Naive thymus-derived CD8-positive, alpha-beta T cell (primary cell): ENCODE measurements at regions not wholly inside any gene's neighbourhood (a gene's known extent, or its start where the extent isn't known, plus 50 kb on each side); places are given as distances from the start of the nearest gene placed in this dataset.

Source experiments
- ATAC-seq, 2 donors: fragments of 150-1000 bp; cut with Tn5 transposase in 1 of 2; sonication (Bioruptor Pico), chemical (Tn5 transposase) in 1 of 2; 1 replicate in 1 of 2; 2 replicates in 1 of 2; pipeline ENCODE4 v1.10.0; 2021; ENCODE audit warnings: mild to moderate bottlenecking in 2 of 2, moderate library complexity in 2 of 2
- POLR2A ChIA-PET: fragments of 350-600 bp; sonication (Branson Sonifier 250); formaldehyde crosslinking; loops from one replicate; lab custom pipeline; 2021; ENCODE audit warnings: antibody characterized with exemption; lab: Charles Lee
- DNase-seq, 10 donors: peaks; one replicate each; pipeline versions ENCODE4 v3.0.0 to v3.0.0-alpha.2; 2020 to 2022
- H3K27ac Mint-ChIP-seq, 10 donors: one replicate each; pipeline ENCODE4 v1.8.0; 2020 to 2022; ENCODE audit warnings: mild to moderate bottlenecking in 10 of 10, mixed read lengths in 10 of 10, moderate library complexity in 4 of 10, inconsistent platforms in 1 of 10
- H3K27me3 Mint-ChIP-seq, 5 donors: one replicate each; pipeline ENCODE4 v1.8.0; 2021 to 2022; ENCODE audit warnings: mixed read lengths in 5 of 5
- H3K36me3 Mint-ChIP-seq, 3 donors: one replicate each; pipeline ENCODE4 v1.8.0; 2020 to 2022; ENCODE audit warnings: mixed read lengths in 3 of 3, mild to moderate bottlenecking in 2 of 3, inconsistent platforms in 1 of 3
- H3K4me1 Mint-ChIP-seq, 4 donors: one replicate each; pipeline ENCODE4 v1.8.0; 2021 to 2022; ENCODE audit warnings: mixed read lengths in 4 of 4
- H3K4me3 Mint-ChIP-seq, 10 donors: one replicate each; pipeline ENCODE4 v1.8.0; 2020 to 2022; ENCODE audit warnings: mild to moderate bottlenecking in 10 of 10, mixed read lengths in 10 of 10, moderate library complexity in 6 of 10, inconsistent platforms in 1 of 10
- H3K9me3 Mint-ChIP-seq, 9 donors: one replicate each; pipeline ENCODE4 v1.8.0; 2020 to 2022; ENCODE audit warnings: mixed read lengths in 9 of 9, mild to moderate bottlenecking in 3 of 9, inconsistent platforms in 1 of 9, moderate library complexity in 1 of 9

GRCh38 chr6:99219788-99220187 is 129.7 kb downstream of the FAXC start:
- POLR2A ChIA-PET, result no interaction called here
- Mint-ChIP-seq H3K27ac (no peak overlapping the region), H3K27me3 (peaks cover 0 to 14% (median 3%) of the 10 kb centered on the region in 5 donors)

GRCh38 chr6:99216959-99217358 is 132.5 kb downstream of the FAXC start:
- Mint-ChIP-seq H3K27ac (no peak overlapping the region), H3K4me1 (peaks cover 0 to 1% (median 0%) of the 10 kb centered on the region in 4 donors), H3K36me3 (no peaks in the 10 kb centered on the region), H3K27me3 (peaks cover 0 to 24% (median 3%) of the 10 kb centered on the region in 5 donors), H3K4me3 (no peak overlapping the region), H3K9me3 (peaks cover 0 to 6% (median 0%) of the 10 kb centered on the region in 9 donors)
- POLR2A ChIA-PET, result no interaction called here
- DNase-seq (no peak), ATAC-seq (no peak)

More at GRCh38 chr6:99219788-99220187, 129.7 kb downstream of the FAXC start:
- H3K4me3 Mint-ChIP-seq, result no peak overlapping the region
- peak in 1 of 2 donors; percentile 10 for ATAC-seq
- H3K9me3 Mint-ChIP-seq, result peaks cover 0 to 6% (median 0%) of the 10 kb centered on the region in 9 donors
- no peak for DNase-seq
- H3K36me3 Mint-ChIP-seq, result no peaks in the 10 kb centered on the region
- H3K4me1 Mint-ChIP-seq, result peaks cover 0 to 1% (median 0%) of the 10 kb centered on the region in 4 donors

DNA sequence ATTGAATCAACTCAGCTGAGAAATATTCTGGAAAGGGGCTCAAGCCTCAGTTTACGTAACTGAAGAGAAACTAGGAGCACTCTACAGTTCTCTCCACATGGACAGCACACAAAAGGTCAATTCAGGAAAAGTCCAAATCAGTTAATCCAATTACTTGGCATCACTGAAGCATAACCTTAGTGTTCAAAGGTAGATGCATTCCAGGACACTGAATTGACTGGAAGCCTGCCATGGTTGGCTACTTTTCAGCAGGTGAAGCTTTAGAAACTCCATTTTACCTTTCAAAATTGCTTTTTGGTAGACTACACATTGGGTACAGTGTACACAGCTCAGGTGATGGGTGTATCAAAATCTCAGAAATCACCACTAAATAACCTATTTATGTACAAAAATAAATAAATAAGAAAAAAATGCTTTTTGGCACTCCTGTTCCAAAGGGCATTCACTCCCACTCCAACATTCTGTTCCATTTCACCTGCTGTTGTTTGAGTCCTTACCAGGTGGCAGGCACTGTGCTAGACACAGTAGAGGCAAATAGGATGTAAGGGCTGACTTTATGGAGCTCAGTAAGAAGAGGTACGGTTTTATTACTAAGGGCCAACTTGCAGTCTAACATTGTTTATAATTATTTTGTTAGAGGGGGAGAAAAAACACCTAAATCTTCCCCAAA is 153.4 kb downstream of the FAXC start:
- H3K27ac Mint-ChIP-seq, result no peak overlapping the region
- DNase-seq (no peak), ATAC-seq (no peak)
- H3K27me3 Mint-ChIP-seq, result peaks cover 0 to 18% (median 11%) of the 10 kb centered on the region in 5 donors
- no peaks in the 10 kb centered on the region for H3K36me3 Mint-ChIP-seq
- no peaks in the 10 kb centered on the region for H3K4me1 Mint-ChIP-seq
- H3K4me3 Mint-ChIP-seq, result no peak overlapping the region
- peaks cover 0 to 8% (median 4%) of the 10 kb centered on the region in 9 donors for H3K9me3 Mint-ChIP-seq
- POLR2A ChIA-PET, result no interaction called here

DNA sequence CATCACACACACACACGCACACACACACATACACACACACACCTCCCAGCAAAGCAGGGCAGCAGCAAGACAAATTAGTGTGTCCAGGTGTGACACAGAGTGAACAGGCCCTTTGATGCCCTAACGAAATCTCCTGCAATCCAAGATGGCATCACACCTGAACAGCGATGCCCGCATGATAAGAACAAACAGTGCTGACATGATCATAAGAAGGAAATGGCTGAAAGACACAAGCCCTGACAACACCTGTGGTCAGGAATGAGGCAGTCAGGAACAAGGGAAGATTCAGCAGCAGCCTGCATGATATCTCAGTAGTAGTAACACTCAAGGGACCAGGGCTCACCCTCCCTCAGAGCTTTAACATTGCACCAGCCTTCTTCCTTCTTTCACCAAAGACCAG is 156.9 kb downstream of the FAXC start:
- POLR2A ChIA-PET, result no interaction called here
- H3K4me3 Mint-ChIP-seq, result no peak overlapping the region
- H3K9me3 Mint-ChIP-seq, result peaks cover 0 to 3% (median 0%) of the 10 kb centered on the region in 9 donors
- DNase-seq (no peak), ATAC-seq (no peak)
- no peaks in the 10 kb centered on the region for H3K4me1 Mint-ChIP-seq
- peaks cover 0 to 18% (median 11%) of the 10 kb centered on the region in 5 donors for H3K27me3 Mint-ChIP-seq
- no peak overlapping the region for H3K27ac Mint-ChIP-seq
- H3K36me3 Mint-ChIP-seq, result peaks cover 0 to 7% (median 0%) of the 10 kb centered on the region in 3 donors

DNA sequence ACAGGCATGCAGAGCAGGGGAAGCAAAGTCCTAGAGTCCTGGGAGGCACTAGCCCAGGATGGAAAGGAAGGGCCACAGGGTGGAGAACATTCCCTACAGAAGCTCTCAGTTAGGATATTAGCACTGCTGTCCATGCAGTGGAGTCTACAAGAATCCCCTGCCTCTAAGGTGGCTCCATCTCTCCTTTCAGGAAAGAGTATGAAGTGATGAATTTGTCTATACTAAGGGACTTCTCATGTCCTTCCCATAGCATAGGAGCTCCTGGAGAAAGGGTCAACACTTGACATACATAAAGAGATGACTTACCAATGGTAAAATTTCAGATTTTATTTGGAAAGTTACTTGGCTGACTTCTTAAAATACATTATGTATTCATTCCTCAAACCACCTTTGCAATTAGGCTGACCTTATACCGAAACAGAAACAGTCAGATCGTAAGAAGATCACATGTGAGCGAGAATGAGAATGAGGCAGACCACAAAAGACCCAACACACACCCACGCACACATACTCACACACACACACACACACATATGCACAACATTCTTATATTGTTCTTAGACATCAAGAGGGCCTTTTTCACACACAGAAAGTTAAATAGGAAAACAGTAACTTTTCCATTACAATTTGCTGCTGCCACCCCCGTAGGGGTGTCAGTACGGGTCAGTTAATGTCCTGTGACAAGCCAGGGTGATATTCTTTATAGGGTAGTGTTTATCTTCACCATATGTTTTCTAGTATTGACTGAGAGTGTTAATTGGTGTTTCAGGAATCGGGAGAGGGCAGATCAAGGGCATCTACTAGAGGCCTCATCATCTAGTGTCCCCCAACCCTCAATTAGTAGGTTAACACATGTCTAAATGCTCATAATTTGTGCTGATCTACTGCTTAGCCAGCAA is 159.4 kb downstream of the FAXC start:
- ATAC-seq (no peak), DNase-seq (no peak)
- H3K9me3 Mint-ChIP-seq, result peaks cover 0 to 3% (median 0%) of the 10 kb centered on the region in 9 donors
- POLR2A ChIA-PET, result no interaction called here
- peaks cover 0 to 7% (median 0%) of the 10 kb centered on the region in 3 donors for H3K36me3 Mint-ChIP-seq
- H3K4me3 Mint-ChIP-seq, result no peak overlapping the region
- peaks cover 0 to 37% (median 14%) of the 10 kb centered on the region in 5 donors for H3K27me3 Mint-ChIP-seq
- no peak overlapping the region for H3K27ac Mint-ChIP-seq
- no peaks in the 10 kb centered on the region for H3K4me1 Mint-ChIP-seq

- Mint-ChIP-seq H3K36me3 (peaks cover 0 to 17% (median 0%) of the 10 kb centered on the region in 3 donors), H3K4me1 (no peaks in the 10 kb centered on the region), H3K27ac (no peak overlapping the region), H3K4me3 (no peak overlapping the region), H3K27me3 (peaks cover 0 to 45% (median 10%) of the 10 kb centered on the region in 5 donors), H3K9me3 (peaks cover 0 to 8% (median 2%) of the 10 kb centered on the region in 9 donors)
- no peak for ATAC-seq
- DNase-seq, result no peak
- POLR2A ChIA-PET, result no interaction called here
Measured at GRCh38 chr6:99187429-99187828, 162.0 kb downstream of the FAXC start.

DNA sequence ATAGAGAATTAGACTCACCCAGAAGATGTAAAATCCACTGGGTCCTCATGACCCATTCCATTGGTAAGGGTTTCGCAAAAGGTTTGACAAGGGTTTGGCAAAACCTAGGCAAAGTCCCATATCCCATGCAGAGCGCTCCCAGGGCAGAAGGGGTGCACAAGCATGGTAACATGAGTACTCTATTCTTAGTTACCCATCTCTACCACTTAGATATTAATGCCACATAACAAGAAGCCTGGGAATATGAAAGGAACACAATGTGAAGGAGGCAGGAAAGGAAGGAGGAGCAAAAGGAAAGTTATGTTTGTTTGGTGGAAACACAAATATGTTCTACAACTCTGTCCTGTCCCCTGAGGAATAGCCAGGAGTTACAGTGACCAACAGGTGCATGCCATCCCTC is 163.1 kb downstream of the FAXC start:
- Mint-ChIP-seq H3K27ac (no peak overlapping the region), H3K4me3 (no peak overlapping the region)
- no peak for DNase-seq

DNA sequence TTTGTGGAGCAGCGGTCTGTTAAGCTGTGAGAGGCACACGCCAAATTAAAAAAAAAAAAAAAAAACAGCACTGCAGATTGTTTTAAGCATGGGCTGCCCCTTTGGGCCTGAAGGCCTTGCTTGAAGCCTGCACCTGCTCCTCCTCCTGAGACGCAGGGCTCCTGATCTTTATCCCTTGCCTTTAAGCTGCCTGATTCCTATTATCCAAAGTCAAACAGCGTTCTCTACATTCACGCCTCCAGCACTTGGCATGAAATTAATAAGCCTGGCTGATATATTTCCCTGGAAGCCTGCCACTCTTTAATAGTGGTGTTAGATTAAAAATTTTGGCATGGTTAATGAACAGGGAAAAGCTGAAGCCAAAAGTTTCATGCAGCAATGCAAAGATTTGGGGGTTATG is 163.9 kb downstream of the FAXC start:
- H3K4me3 Mint-ChIP-seq, result no peak overlapping the region
- POLR2A ChIA-PET, result no interaction called here
- no peaks in the 10 kb centered on the region for H3K4me1 Mint-ChIP-seq
- peaks cover 0 to 45% (median 10%) of the 10 kb centered on the region in 5 donors for H3K27me3 Mint-ChIP-seq
- DNase-seq (no peak), ATAC-seq (no peak)
- no peak overlapping the region for H3K27ac Mint-ChIP-seq
- peaks cover 7 to 21% (median 16%) of the 10 kb centered on the region in 9 donors for H3K9me3 Mint-ChIP-seq
- H3K36me3 Mint-ChIP-seq, result peaks cover 0 to 35% (median 0%) of the 10 kb centered on the region in 3 donors

More for the DNA sequence above, 163.1 kb downstream of the FAXC start:
- POLR2A ChIA-PET, result no interaction called here
- H3K36me3 Mint-ChIP-seq, result peaks cover 0 to 27% (median 0%) of the 10 kb centered on the region in 3 donors
- H3K9me3 Mint-ChIP-seq, result peaks cover 2 to 15% (median 9%) of the 10 kb centered on the region in 9 donors
- ATAC-seq, result no peak
- H3K27me3 Mint-ChIP-seq, result peaks cover 0 to 45% (median 10%) of the 10 kb centered on the region in 5 donors
- H3K4me1 Mint-ChIP-seq, result no peaks in the 10 kb centered on the region

DNA sequence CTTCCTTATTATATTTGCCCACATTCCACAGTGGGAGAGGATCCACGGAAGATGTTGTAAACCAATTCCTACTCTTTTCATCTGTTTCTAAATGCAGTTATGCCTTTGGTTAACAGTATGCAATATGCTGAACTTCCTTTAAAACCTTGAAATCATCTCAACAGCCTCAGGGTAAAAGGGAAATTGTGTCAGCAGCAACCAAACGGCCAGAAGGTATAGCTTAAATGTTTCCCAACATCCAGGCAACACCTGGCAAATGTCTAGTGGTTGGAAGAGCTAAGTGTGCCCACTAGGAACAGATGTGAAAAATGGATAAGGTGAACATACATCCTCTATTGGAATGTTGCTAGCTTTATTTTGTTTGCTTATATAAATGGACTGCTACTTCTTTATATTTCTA is 164.8 kb downstream of the FAXC start:
- H3K27ac Mint-ChIP-seq, result no peak overlapping the region
- no peaks in the 10 kb centered on the region for H3K4me1 Mint-ChIP-seq
- POLR2A ChIA-PET, result no interaction called here
- H3K36me3 Mint-ChIP-seq, result peaks cover 0 to 35% (median 0%) of the 10 kb centered on the region in 3 donors
- no peak for ATAC-seq
- peaks cover 0 to 45% (median 10%) of the 10 kb centered on the region in 5 donors for H3K27me3 Mint-ChIP-seq
- DNase-seq, result no peak
- H3K9me3 Mint-ChIP-seq, result peaks cover 7 to 30% (median 19%) of the 10 kb centered on the region in 9 donors
- H3K4me3 Mint-ChIP-seq, result no peak overlapping the region

DNA sequence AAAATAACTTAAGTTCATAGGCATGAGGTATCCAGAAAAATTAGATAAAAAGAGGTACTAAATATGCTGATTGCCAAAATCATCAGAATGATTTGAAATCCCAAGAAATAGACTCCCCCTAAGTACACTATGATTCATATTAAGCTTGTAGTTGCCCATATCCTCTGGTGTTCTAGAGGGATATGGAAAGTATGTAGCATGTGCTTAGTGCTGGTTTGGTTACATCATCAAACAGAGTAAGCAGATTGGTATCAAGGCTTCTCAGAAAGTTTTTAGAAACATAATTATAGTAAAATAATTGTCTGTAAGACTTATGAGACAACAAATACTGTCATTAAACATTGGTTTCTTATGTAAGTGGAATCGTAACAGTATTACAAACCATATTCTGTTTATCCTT is 166.4 kb downstream of the FAXC start:
- DNase-seq (no peak), ATAC-seq (no peak)
- peaks cover 0 to 45% (median 10%) of the 10 kb centered on the region in 5 donors for H3K27me3 Mint-ChIP-seq
- no peak overlapping the region for H3K4me3 Mint-ChIP-seq
- POLR2A ChIA-PET, result no interaction called here
- peaks cover 9 to 39% (median 22%) of the 10 kb centered on the region in 9 donors for H3K9me3 Mint-ChIP-seq
- H3K27ac Mint-ChIP-seq, result no peak overlapping the region
- H3K4me1 Mint-ChIP-seq, result no peaks in the 10 kb centered on the region
- peaks cover 0 to 33% (median 0%) of the 10 kb centered on the region in 3 donors for H3K36me3 Mint-ChIP-seq

DNA sequence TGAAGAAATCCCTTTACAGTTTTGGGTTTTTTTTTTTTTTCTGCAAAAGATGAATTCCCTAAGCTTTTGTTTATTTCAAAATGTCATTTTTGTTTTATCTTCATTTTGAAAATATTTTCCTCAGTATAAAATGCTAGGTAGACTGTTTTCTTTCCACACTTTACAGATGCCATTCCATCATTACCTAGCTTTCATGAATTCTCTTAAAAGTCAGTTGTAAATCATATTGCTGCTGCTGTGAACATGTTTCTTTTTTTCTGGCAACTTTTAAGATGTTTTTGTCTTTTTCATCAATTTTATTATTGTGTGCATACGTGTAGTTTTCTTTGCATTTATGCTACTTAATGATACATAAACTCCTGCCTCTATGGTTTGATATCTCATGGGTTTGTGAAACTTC is 168.3 kb downstream of the FAXC start:
- Mint-ChIP-seq H3K9me3 (peaks cover 9 to 40% (median 22%) of the 10 kb centered on the region in 9 donors), H3K4me3 (no peak overlapping the region), H3K27me3 (peaks cover 0 to 38% (median 10%) of the 10 kb centered on the region in 5 donors), H3K36me3 (peaks cover 0 to 28% (median 0%) of the 10 kb centered on the region in 3 donors), H3K27ac (no peak overlapping the region), H3K4me1 (no peaks in the 10 kb centered on the region)
- POLR2A ChIA-PET, result no interaction called here
- DNase-seq (no peak), ATAC-seq (no peak)

- DNase-seq (no peak), ATAC-seq (no peak)
- peaks cover 0 to 8% (median 0%) of the 10 kb centered on the region in 5 donors for H3K27me3 Mint-ChIP-seq
- POLR2A ChIA-PET, result no interaction called here
- no peak overlapping the region for H3K4me3 Mint-ChIP-seq
- peaks cover 0 to 21% (median 0%) of the 10 kb centered on the region in 3 donors for H3K36me3 Mint-ChIP-seq
- H3K27ac Mint-ChIP-seq, result no peak overlapping the region
- no peaks in the 10 kb centered on the region for H3K4me1 Mint-ChIP-seq
- peaks cover 9 to 40% (median 20%) of the 10 kb centered on the region in 9 donors for H3K9me3 Mint-ChIP-seq
Measured at GRCh38 chr6:99178168-99178567, 171.3 kb downstream of the FAXC start.

DNA sequence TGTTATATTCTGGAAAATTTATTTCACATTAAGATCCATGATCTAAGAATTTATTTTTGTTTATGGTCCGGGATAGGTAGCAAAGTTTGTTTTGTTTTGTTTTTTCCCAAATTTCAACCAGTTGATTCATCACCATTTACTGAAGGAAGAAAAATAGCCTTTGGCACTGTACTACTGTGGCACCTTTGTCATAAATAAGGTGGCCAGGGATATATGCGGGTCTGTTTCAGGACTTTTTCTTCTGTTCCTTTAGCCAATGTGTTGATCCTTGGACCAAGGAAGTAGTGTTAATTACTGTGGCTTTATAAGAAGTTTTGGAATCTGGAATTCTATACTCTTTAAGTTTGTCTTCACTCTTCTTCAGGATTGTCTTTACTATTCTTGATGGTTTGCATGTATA is 171.7 kb downstream of the FAXC start:
- H3K4me3 Mint-ChIP-seq, result no peak overlapping the region
- ATAC-seq, result no peak
- no peak overlapping the region for H3K27ac Mint-ChIP-seq
- no peak for DNase-seq
- no peaks in the 10 kb centered on the region for H3K4me1 Mint-ChIP-seq
- H3K36me3 Mint-ChIP-seq, result peaks cover 0 to 21% (median 0%) of the 10 kb centered on the region in 3 donors
- peaks cover 0 to 3% (median 0%) of the 10 kb centered on the region in 5 donors for H3K27me3 Mint-ChIP-seq
- POLR2A ChIA-PET, result no interaction called here
- H3K9me3 Mint-ChIP-seq, result peaks cover 9 to 40% (median 20%) of the 10 kb centered on the region in 9 donors
